OCI-LY3 (cell line): ENCODE measurements at regions not wholly inside any gene's neighbourhood (a gene's known extent, or its start where the extent isn't known, plus 50 kb on each side); places are given as distances from the start of the nearest gene placed in this dataset.

Experiments used
- EZH2phosphoT487 ChIP-seq: fragments of 200-600 bp; shearing (Covaris generic); IDR thresholded peaks from 2 replicates; pipeline ENCODE4 v1.6.1; 2018; ENCODE audit warnings: antibody characterized with exemption, mixed run types, low read depth
- TF ChIP-seq, protein P1 (sequence below): fragments of 200-600, 300-600 bp; sonication (generic); IDR thresholded peaks from 2 replicates; pipeline ENCODE4 v1.5.1; 2014; ENCODE audit warnings: antibody characterized with exemption, low read length, low read depth

DNA sequence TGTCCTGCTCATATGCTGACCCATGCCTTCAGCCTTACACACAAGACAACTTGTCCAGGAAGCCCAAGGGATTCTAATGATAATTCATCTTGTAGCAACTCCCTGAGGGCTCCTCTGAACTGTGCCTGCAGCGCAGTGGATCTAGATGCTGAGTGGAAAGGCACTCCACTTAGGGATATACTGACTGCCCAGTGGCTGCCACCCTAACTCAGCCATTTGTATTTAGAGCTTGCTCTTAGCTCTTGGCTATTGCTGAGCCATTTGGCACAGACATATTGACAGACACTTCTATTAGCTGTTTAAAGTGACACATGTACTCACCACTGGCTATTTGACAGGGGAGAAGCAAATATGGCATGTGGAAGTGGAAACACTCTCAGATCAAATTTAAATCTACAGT is 278.3 kb upstream of the SGK1 start:
- TF ChIP-seq, protein P1, sequence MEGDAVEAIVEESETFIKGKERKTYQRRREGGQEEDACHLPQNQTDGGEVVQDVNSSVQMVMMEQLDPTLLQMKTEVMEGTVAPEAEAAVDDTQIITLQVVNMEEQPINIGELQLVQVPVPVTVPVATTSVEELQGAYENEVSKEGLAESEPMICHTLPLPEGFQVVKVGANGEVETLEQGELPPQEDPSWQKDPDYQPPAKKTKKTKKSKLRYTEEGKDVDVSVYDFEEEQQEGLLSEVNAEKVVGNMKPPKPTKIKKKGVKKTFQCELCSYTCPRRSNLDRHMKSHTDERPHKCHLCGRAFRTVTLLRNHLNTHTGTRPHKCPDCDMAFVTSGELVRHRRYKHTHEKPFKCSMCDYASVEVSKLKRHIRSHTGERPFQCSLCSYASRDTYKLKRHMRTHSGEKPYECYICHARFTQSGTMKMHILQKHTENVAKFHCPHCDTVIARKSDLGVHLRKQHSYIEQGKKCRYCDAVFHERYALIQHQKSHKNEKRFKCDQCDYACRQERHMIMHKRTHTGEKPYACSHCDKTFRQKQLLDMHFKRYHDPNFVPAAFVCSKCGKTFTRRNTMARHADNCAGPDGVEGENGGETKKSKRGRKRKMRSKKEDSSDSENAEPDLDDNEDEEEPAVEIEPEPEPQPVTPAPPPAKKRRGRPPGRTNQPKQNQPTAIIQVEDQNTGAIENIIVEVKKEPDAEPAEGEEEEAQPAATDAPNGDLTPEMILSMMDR, result no peak
- no peak for TF ChIP-seq EZH2phosphoT487
